OCI-LY7 (cell line): ENCODE measurements at regions not wholly inside any gene's neighbourhood (a gene's known extent, or its start where the extent isn't known, plus 50 kb on each side); places are given as distances from the start of the nearest gene placed in this dataset.

Source experiments
- BruUV-seq: library from RNA; stranded (reverse); fragments of 400-500 nt; replicated peaks from 2 replicates; lab custom pipeline; 2021; lab: Mats Ljungman, UMichigan
- CTCF ChIA-PET: fragments of 300-600 bp; sonication (Branson Sonifier 250); formaldehyde crosslinking; loops from one replicate; lab custom pipeline; 2022; ENCODE audit warnings: antibody characterized with exemption; ENCODE audit not compliant: unreplicated experiment; lab: Charles Lee
- POLR2A ChIA-PET: fragments of 300-600 bp; sonication (Branson Sonifier 250); formaldehyde crosslinking; loops from one replicate; lab custom pipeline; 2022; ENCODE audit warnings: antibody characterized with exemption; lab: Charles Lee
- DNase-seq: peaks from one replicate; pipeline ENCODE4 v3.0.0-alpha.2; 2015; ENCODE audit warnings: low spot score
- H2AFZ ChIP-seq: fragments of 200-600 bp; sonication (generic), shearing (Covaris generic); 2 replicates; pipeline ENCODE4 v1.6.1; 2014; ENCODE audit warnings: mild to moderate bottlenecking, antibody characterized with exemption, low read length, moderate library complexity
- H3K27ac ChIP-seq: fragments of 200-600 bp; sonication (generic); 2 replicates; pipeline ENCODE4 v1.5.1; 2014; ENCODE audit warnings: mixed run types, low read depth, mild to moderate bottlenecking, moderate library complexity, low read length, inconsistent platforms; ENCODE audit not compliant: poor library complexity, severe bottlenecking
- H3K36me3 ChIP-seq: fragments of 200-600 bp; sonication (generic); 2 replicates; pipeline ENCODE4 v1.6.1; 2014; ENCODE audit warnings: mild to moderate bottlenecking, antibody characterized with exemption, low read length, moderate library complexity, mixed read lengths; ENCODE audit not compliant: insufficient read depth
- H3K4me1 ChIP-seq: fragments of 200-600 bp; sonication (generic); 2 replicates; pipeline ENCODE4 v1.5.1; 2014; ENCODE audit warnings: mild to moderate bottlenecking, low read length; ENCODE audit not compliant: insufficient read depth, poor library complexity, severe bottlenecking
- H3K4me2 ChIP-seq: fragments of 200-600 bp; sonication (generic); 2 replicates; pipeline ENCODE4 v1.6.1; 2014; ENCODE audit warnings: mild to moderate bottlenecking, low read length
- H3K4me3 ChIP-seq: fragments of 200-600 bp; sonication (generic); 2 replicates; pipeline ENCODE4 v1.5.1; 2014; ENCODE audit warnings: mild to moderate bottlenecking, low read depth, low read length; ENCODE audit not compliant: poor library complexity, severe bottlenecking
- H3K79me2 ChIP-seq: fragments of 200-600 bp; sonication (generic); 2 replicates; pipeline ENCODE4 v1.6.1; 2016; ENCODE audit warnings: low read depth, mild to moderate bottlenecking, low read length, moderate library complexity, mixed read lengths; ENCODE audit not compliant: insufficient read depth
- H3K9me2 ChIP-seq: fragments of 200-600 bp; sonication (generic); 2 replicates; pipeline ENCODE4 v1.6.1; 2016; ENCODE audit warnings: mild to moderate bottlenecking, low read length, mixed read lengths; ENCODE audit not compliant: insufficient read depth
- H3K9me3 ChIP-seq: fragments of 200-600 bp; sonication (generic); 2 replicates; pipeline ENCODE4 v1.6.1; 2014; ENCODE audit warnings: mild to moderate bottlenecking, mixed run types, low read length, mixed read lengths
- H4K20me1 ChIP-seq: fragments of 200-600 bp; sonication (generic); 2 replicates; pipeline ENCODE4 v1.6.1; 2014; ENCODE audit warnings: mild to moderate bottlenecking, antibody characterized with exemption, low read length, moderate library complexity, mixed read lengths; ENCODE audit not compliant: insufficient read depth
- EZH2phosphoT487 ChIP-seq: fragments of 200-600 bp; sonication (generic); IDR thresholded peaks from 2 replicates; pipeline ENCODE4 v1.6.1; 2018; ENCODE audit warnings: low read depth, borderline replicate concordance, mild to moderate bottlenecking, mixed run types, antibody characterized with exemption, low read length, moderate library complexity, mixed read lengths
- intact Hi-C: fragments of 100-400 bp; cut with micrococcal nuclease; formaldehyde crosslinking; loops from one replicate; pipeline ENCODE4 v1.10.0; 2022; ENCODE audit not compliant: unreplicated experiment
- TF ChIP-seq, protein P1 (sequence below): fragments of 200-600 bp; sonication (generic); conservative IDR thresholded peaks from 2 replicates; pipeline ENCODE4 v1.5.1; 2014; ENCODE audit warnings: mild to moderate bottlenecking, antibody characterized with exemption, low read length, moderate library complexity, mixed read lengths

DNA sequence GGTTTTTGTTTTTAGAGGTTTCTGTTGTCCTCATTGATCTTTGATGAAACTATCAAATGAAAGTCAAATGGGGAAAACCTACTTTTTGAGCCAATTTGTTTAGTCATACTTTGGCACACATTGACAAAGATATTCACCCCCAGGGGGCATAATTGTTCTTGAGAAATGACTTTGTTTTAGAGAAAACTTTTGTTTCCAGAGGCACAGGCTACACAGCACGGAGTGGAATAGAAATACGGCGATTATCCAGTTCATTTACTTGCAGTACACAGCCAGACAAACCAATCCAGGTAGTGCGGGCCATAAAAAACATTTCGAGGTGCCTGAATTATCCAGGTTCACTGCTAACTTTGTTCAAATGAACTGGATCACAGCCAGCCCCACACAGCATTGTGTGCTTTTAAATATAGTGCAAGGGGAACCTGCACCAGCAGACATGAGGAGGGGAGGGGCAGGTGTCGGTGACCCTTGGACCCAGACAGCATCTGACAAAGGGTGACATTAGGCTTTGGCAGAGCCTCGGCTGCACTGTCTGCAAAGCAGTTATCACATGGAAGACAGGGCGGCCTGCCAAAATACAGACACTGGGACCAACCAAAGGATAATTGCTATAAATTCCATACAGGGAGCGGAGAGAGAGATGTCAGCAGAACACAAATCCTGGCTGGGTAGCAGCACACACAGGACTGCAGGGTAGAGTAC, 179.6 kb upstream of the NOCT start:
- DNase-seq: no peak
- Histone ChIP-seq H3K4me2 (no peak overlapping the region), H3K36me3 (no peaks in the 10 kb centered on the region), H3K9me2 (no peaks in the 10 kb centered on the region), H2AFZ (no peak overlapping the region), H3K79me2 (no peaks in the 10 kb centered on the region), H3K9me3 (no peaks in the 10 kb centered on the region), H3K27ac (no peak overlapping the region), H4K20me1 (no peaks in the 10 kb centered on the region), H3K4me3 (no peak overlapping the region), H3K4me1 (no peaks in the 10 kb centered on the region)
- intact Hi-C loops: no loop called here
- ChIA-PET POLR2A (interaction anchor here (0.7 kb wide), 1 partner anchor 99 kb away, joined by 3 read pairs; no protein-coding TSS in a partner anchor), CTCF (no interaction called here)
- TF ChIP-seq EZH2phosphoT487: no peak
- TF ChIP-seq, protein P1, sequence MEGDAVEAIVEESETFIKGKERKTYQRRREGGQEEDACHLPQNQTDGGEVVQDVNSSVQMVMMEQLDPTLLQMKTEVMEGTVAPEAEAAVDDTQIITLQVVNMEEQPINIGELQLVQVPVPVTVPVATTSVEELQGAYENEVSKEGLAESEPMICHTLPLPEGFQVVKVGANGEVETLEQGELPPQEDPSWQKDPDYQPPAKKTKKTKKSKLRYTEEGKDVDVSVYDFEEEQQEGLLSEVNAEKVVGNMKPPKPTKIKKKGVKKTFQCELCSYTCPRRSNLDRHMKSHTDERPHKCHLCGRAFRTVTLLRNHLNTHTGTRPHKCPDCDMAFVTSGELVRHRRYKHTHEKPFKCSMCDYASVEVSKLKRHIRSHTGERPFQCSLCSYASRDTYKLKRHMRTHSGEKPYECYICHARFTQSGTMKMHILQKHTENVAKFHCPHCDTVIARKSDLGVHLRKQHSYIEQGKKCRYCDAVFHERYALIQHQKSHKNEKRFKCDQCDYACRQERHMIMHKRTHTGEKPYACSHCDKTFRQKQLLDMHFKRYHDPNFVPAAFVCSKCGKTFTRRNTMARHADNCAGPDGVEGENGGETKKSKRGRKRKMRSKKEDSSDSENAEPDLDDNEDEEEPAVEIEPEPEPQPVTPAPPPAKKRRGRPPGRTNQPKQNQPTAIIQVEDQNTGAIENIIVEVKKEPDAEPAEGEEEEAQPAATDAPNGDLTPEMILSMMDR: no peak
- BruUV-seq: no TSS peak

DNA sequence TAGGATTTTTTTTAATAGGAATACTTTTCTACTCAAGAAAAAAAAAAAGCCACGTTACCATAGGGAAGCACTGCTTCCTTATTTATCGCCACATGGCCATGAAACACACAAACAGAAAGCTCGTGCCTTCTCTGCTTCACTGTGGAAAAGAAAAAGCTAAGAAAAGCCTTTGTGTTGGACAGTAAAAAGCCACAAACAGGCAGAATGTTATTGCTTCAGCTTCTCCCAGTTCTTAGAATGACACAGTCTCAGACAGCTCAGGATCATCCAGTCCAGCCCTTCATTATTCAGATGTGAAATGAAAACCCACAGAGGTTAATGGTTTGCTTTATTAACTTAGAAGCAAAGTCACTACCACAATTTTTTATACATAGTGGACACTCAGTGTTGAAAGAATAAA, 181.6 kb upstream of the NOCT start:
- no TSS peak for BruUV-seq
- Histone ChIP-seq H3K4me2 (no peak overlapping the region), H3K27ac (no peak overlapping the region), H3K36me3 (no peaks in the 10 kb centered on the region), H3K4me3 (no peak overlapping the region), H3K79me2 (no peaks in the 10 kb centered on the region), H3K9me3 (no peaks in the 10 kb centered on the region), H4K20me1 (no peaks in the 10 kb centered on the region), H3K9me2 (no peaks in the 10 kb centered on the region), H2AFZ (no peak overlapping the region), H3K4me1 (no peaks in the 10 kb centered on the region)
- ChIA-PET CTCF (no interaction called here), POLR2A (no interaction called here)
- intact Hi-C loops: no loop called here
- DNase-seq: no peak
- TF ChIP-seq, protein P1: no peak
- no peak for TF ChIP-seq EZH2phosphoT487

GRCh38 chr4:138832563-138832962, 183.0 kb upstream of the NOCT start:
- no peak overlapping the region for H3K27ac ChIP-seq
- POLR2A ChIA-PET: interaction anchor here (0.6 kb wide), 1 partner anchor 1173 kb away, joined by 4 read pairs; no protein-coding TSS in a partner anchor
- no peak overlapping the region for H2AFZ ChIP-seq
- H3K79me2 ChIP-seq: no peaks in the 10 kb centered on the region
- no peaks in the 10 kb centered on the region for H3K9me2 ChIP-seq
- DNase-seq: no peak
- CTCF ChIA-PET: no interaction called here
- H3K36me3 ChIP-seq: no peaks in the 10 kb centered on the region
- H3K4me1 ChIP-seq: no peaks in the 10 kb centered on the region
- intact Hi-C loops: no loop called here
- H3K4me2 ChIP-seq: no peak overlapping the region
- no peaks in the 10 kb centered on the region for H4K20me1 ChIP-seq
- TF ChIP-seq EZH2phosphoT487: no peak
- TF ChIP-seq, protein P1: no peak
- H3K4me3 ChIP-seq: no peak overlapping the region
- BruUV-seq: no TSS peak
- H3K9me3 ChIP-seq: no peaks in the 10 kb centered on the region
